ENCODE measurements at regions not wholly inside any gene's neighbourhood (a gene's known extent, or its start where the extent isn't known, plus 50 kb on each side); places are given as distances from the start of the nearest gene placed in this dataset.

DNA sequence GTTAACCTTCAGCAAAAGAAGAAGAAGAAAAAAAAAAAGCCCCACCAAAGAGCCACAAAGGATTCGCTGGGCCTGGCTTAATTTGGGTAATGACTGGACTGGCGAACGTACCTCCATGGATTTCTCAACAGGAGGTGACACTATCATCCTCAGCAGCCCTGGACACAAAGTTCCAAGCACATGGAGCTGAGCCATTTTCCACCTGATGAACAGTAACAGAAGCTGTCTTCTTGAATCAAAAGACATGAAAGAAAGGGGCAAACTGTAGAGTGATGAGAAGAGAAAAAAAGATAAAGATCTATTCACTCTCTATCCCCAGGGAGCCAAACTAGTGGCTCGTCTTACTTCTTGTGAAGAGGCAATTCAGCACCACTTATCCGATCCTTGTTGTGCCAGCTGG is 150.2 kb upstream of the TRPM3 start:
- H3K4me2 ChIP-seq (ENCODE audit: low read length) = no peak overlapping the region
- no peaks in the 10 kb centered on the region for H4K20me1 ChIP-seq (ENCODE audit: insufficient read depth, low read length)
- H3K4me1 ChIP-seq (ENCODE audit: insufficient read depth, low read length, severe bottlenecking) = no peaks in the 10 kb centered on the region
- H3K9ac ChIP-seq (ENCODE audit: low read length) = no peak overlapping the region
- no peak overlapping the region for H2AFZ ChIP-seq (ENCODE audit: low read length)
- H3K79me2 ChIP-seq (ENCODE audit: insufficient read depth, low read length) = no peaks in the 10 kb centered on the region
- H3K4me3 ChIP-seq (ENCODE audit: low read depth, low read length, poor library complexity, severe bottlenecking) = no peak overlapping the region
- TF ChIP-seq CTCF (IDR thresholded peaks at IDR 0.05; ENCODE audit: low read length) (no peak), EZH2 (IDR thresholded peaks at IDR 0.05; ENCODE audit: borderline replicate concordance, low read length) (no peak)
- no peaks in the 10 kb centered on the region for H3K27me3 ChIP-seq (ENCODE audit: insufficient read depth, low read length)
- no peaks in the 10 kb centered on the region for H3K9me2 ChIP-seq (ENCODE audit: low read depth, low read length)
- no peaks in the 10 kb centered on the region for H3F3A ChIP-seq (ENCODE audit: insufficient read depth, low read length)
- H3K27ac ChIP-seq (ENCODE audit: low read depth, low read length, poor library complexity, severe bottlenecking) = no peak overlapping the region
- H3K9me3 ChIP-seq (ENCODE audit: low read length) = no peaks in the 10 kb centered on the region
- no peaks in the 10 kb centered on the region for H3K36me3 ChIP-seq (ENCODE audit: insufficient read depth, low read length)

GRCh38 chr9:71270554-71270953 is 149.1 kb upstream of the TRPM3 start:
- H3K27me3 ChIP-seq (ENCODE audit: insufficient read depth, low read length) = no peaks in the 10 kb centered on the region
- no peaks in the 10 kb centered on the region for H3F3A ChIP-seq (ENCODE audit: insufficient read depth, low read length)
- no peak overlapping the region for H3K9ac ChIP-seq (ENCODE audit: low read length)
- no peaks in the 10 kb centered on the region for H3K36me3 ChIP-seq (ENCODE audit: insufficient read depth, low read length)
- no peak overlapping the region for H3K4me3 ChIP-seq (ENCODE audit: low read depth, low read length, poor library complexity, severe bottlenecking)
- no peak overlapping the region for H3K4me2 ChIP-seq (ENCODE audit: low read length)
- no peak overlapping the region for H3K27ac ChIP-seq (ENCODE audit: low read depth, low read length, poor library complexity, severe bottlenecking)
- H3K9me2 ChIP-seq (ENCODE audit: low read depth, low read length) = no peaks in the 10 kb centered on the region
- no peaks in the 10 kb centered on the region for H3K4me1 ChIP-seq (ENCODE audit: insufficient read depth, low read length, severe bottlenecking)
- H3K79me2 ChIP-seq (ENCODE audit: insufficient read depth, low read length) = no peaks in the 10 kb centered on the region
- H4K20me1 ChIP-seq (ENCODE audit: insufficient read depth, low read length) = no peaks in the 10 kb centered on the region
- no peaks in the 10 kb centered on the region for H3K9me3 ChIP-seq (ENCODE audit: low read length)
- H2AFZ ChIP-seq (ENCODE audit: low read length) = no peak overlapping the region
- TF ChIP-seq CTCF (IDR thresholded peaks at IDR 0.05; ENCODE audit: low read length) = no peak
- no peak for TF ChIP-seq EZH2 (IDR thresholded peaks at IDR 0.05; ENCODE audit: borderline replicate concordance, low read length)

DNA sequence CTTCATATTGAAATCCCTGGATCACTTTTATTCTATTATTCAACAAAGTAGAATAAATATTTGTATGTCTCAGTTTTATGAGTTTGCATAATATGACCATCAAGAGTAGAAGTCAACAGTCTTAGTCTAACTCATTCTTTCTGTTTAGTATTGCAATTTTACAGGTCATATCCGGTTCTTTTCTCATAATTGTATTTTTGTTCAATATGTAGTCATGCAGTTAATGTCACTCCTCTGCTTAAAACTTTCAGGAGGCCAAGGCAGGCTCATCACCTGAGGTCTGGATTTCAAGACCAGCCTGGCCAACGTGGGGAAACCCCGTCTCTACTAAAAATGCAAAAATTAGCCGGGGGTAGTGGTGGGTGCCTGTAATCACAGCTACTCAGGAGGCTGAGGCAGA is 148.4 kb upstream of the TRPM3 start:
- H3K4me2 ChIP-seq (ENCODE audit: low read length) = no peak overlapping the region
- no peaks in the 10 kb centered on the region for H3F3A ChIP-seq (ENCODE audit: insufficient read depth, low read length)
- H4K20me1 ChIP-seq (ENCODE audit: insufficient read depth, low read length) = no peaks in the 10 kb centered on the region
- H3K9ac ChIP-seq (ENCODE audit: low read length) = no peak overlapping the region
- H3K27ac ChIP-seq (ENCODE audit: low read depth, low read length, poor library complexity, severe bottlenecking) = no peak overlapping the region
- no peaks in the 10 kb centered on the region for H3K36me3 ChIP-seq (ENCODE audit: insufficient read depth, low read length)
- H3K4me1 ChIP-seq (ENCODE audit: insufficient read depth, low read length, severe bottlenecking) = no peaks in the 10 kb centered on the region
- no peaks in the 10 kb centered on the region for H3K9me3 ChIP-seq (ENCODE audit: low read length)
- no peaks in the 10 kb centered on the region for H3K9me2 ChIP-seq (ENCODE audit: low read depth, low read length)
- TF ChIP-seq CTCF (IDR thresholded peaks at IDR 0.05; ENCODE audit: low read length) (no peak), EZH2 (IDR thresholded peaks at IDR 0.05; ENCODE audit: borderline replicate concordance, low read length) (no peak)
- H3K4me3 ChIP-seq (ENCODE audit: low read depth, low read length, poor library complexity, severe bottlenecking) = no peak overlapping the region
- H3K79me2 ChIP-seq (ENCODE audit: insufficient read depth, low read length) = no peaks in the 10 kb centered on the region
- H2AFZ ChIP-seq (ENCODE audit: low read length) = no peak overlapping the region
- no peaks in the 10 kb centered on the region for H3K27me3 ChIP-seq (ENCODE audit: insufficient read depth, low read length)
